ENCODE measurements at regions not wholly inside any gene's neighbourhood (a gene's known extent, or its start where the extent isn't known, plus 50 kb on each side); places are given as distances from the start of the nearest gene placed in this dataset.

- TF ChIP-seq CBX5 (IDR thresholded peaks at IDR 0.05; ENCODE audit: low read depth) (no peak), SMAD5 (IDR thresholded peaks at IDR 0.05; ENCODE audit: low read depth) (no peak)
Measured at GRCh38 chr2:121144111-121144510, 140.9 kb downstream of the TFCP2L1 start (continued).

- FAIRE-seq: no peak
- ChIA-PET SMC1A (ENCODE audit: uncharacterized antibody, unreplicated experiment) (no interaction called here), POLR2A (no interaction called here), CTCF (no interaction called here), RAD21 (ENCODE audit: unreplicated experiment) (no interaction called here)
- Histone ChIP-seq H3K4me2 (ENCODE audit: control insufficient read depth, insufficient read depth) (no peak overlapping the region), H3K36me3 (ENCODE audit: control insufficient read depth in 2 of 2, insufficient read depth in 2 of 2, low read length in 1 of 2) (no peaks in the 10 kb centered on the region), H3K9ac (ENCODE audit: control insufficient read depth, insufficient read depth, low read length) (no peak overlapping the region), H3K27me3 (replicated peaks in 1 of 2; ENCODE audit: control insufficient read depth in 2 of 2, insufficient read depth in 2 of 2, low read length in 1 of 2) (no peaks in the 10 kb centered on the region), H3K9me3 (replicated peaks; ENCODE audit: control insufficient read depth, insufficient read depth, low read length) (no peaks in the 10 kb centered on the region), H3K4me3 (no peak overlapping the region), H2AFZ (ENCODE audit: control insufficient read depth, low read depth, low read length) (no peak overlapping the region), H3K4me1 (ENCODE audit: control insufficient read depth, insufficient read depth, low read length) (no peaks in the 10 kb centered on the region), H4K20me1 (ENCODE audit: control insufficient read depth, insufficient read depth) (no peaks in the 10 kb centered on the region), H3K27ac (ENCODE audit: control insufficient read depth, insufficient read depth) (no peak overlapping the region), H3K79me2 (ENCODE audit: control insufficient read depth, insufficient read depth, low read length) (no peaks in the 10 kb centered on the region)
- ATAC-seq: no peak
- in situ Hi-C loops (cut with MboI) (no loop called here), intact Hi-C loops (cut with micrococcal nuclease; ENCODE audit: unreplicated experiment) (no loop called here)
- TF ChIP-seq FOXK2 (IDR thresholded peaks at IDR 0.05): no peak
- no peak for TF ChIP-seq POLR2AphosphoS5 (IDR thresholded peaks at IDR 0.05; ENCODE audit: low read length)
- no peak for TF ChIP-seq POLR2A (IDR thresholded peaks at IDR 0.05; ENCODE audit: low read depth, low read length)
- BruUV-seq (replicated peaks): no TSS peak
- WGBS (ENCODE audit: insufficient coverage, insufficient replicate concordance, low lambda C conversion rate, missing lambda C conversion rate): 49% methylated on average over 5 of the region's 5 CpGs
- no peak for DNase-seq (ENCODE audit: low read depth, low spot score)
Measured at GRCh38 chr2:121146630-121147029, 138.4 kb downstream of the TFCP2L1 start.

- no peak overlapping the region for H3K4me2 ChIP-seq (ENCODE audit: control insufficient read depth, insufficient read depth)
- no peak overlapping the region for H3K9ac ChIP-seq (ENCODE audit: control insufficient read depth, insufficient read depth, low read length)
- DNase-seq (ENCODE audit: low read depth, low spot score) (no peak), ATAC-seq (no peak), FAIRE-seq (no peak)
- CTCF ChIA-PET: no interaction called here
- no peaks in the 10 kb centered on the region for H3K79me2 ChIP-seq (ENCODE audit: control insufficient read depth, insufficient read depth, low read length)
- intact Hi-C loops (cut with micrococcal nuclease; ENCODE audit: unreplicated experiment): no loop called here
- no peak overlapping the region for H2AFZ ChIP-seq (ENCODE audit: control insufficient read depth, low read depth, low read length)
- POLR2A ChIA-PET: no interaction called here
- WGBS (ENCODE audit: insufficient coverage, insufficient replicate concordance, low lambda C conversion rate, missing lambda C conversion rate): 84% methylated on average over 1 of the region's 1 CpG
- H3K9me3 ChIP-seq (replicated peaks; ENCODE audit: control insufficient read depth, insufficient read depth, low read length): no peaks in the 10 kb centered on the region
- no peaks in the 10 kb centered on the region for H3K36me3 ChIP-seq (ENCODE audit: control insufficient read depth in 2 of 2, insufficient read depth in 2 of 2, low read length in 1 of 2)
- H3K27me3 ChIP-seq (replicated peaks in 1 of 2; ENCODE audit: control insufficient read depth in 2 of 2, insufficient read depth in 2 of 2, low read length in 1 of 2): no peaks in the 10 kb centered on the region
- H4K20me1 ChIP-seq (ENCODE audit: control insufficient read depth, insufficient read depth): no peaks in the 10 kb centered on the region
- BruUV-seq (replicated peaks): no TSS peak
- H3K4me3 ChIP-seq: no peak overlapping the region
- SMC1A ChIA-PET (ENCODE audit: uncharacterized antibody, unreplicated experiment): no interaction called here
- RAD21 ChIA-PET (ENCODE audit: unreplicated experiment): no interaction called here
- H3K4me1 ChIP-seq (ENCODE audit: control insufficient read depth, insufficient read depth, low read length): no peaks in the 10 kb centered on the region
- no peak for TF ChIP-seq USF2 (IDR thresholded peaks at IDR 0.05; ENCODE audit: borderline replicate concordance, low read depth, low read length)
- TF ChIP-seq ATF3 (IDR thresholded peaks at IDR 0.05; ENCODE audit: borderline replicate concordance, extremely low read depth, low read depth, low read length): no peak
- in situ Hi-C loops (cut with MboI): no loop called here
- H3K27ac ChIP-seq (ENCODE audit: control insufficient read depth, insufficient read depth): no peak overlapping the region
Measured at GRCh38 chr2:121147766-121148165, 137.2 kb downstream of the TFCP2L1 start.
